Endothelial cell of umbilical vein (primary cell): ENCODE measurements at regions not wholly inside any gene's neighbourhood (a gene's known extent, or its start where the extent isn't known, plus 50 kb on each side); places are given as distances from the start of the nearest gene placed in this dataset.

Experiments
- BruUV-seq: library from RNA; stranded (reverse); fragments of 400-500 nt; replicated peaks from 2 replicates; lab custom pipeline; 2021; lab: Mats Ljungman, UMichigan
- CTCF ChIA-PET: fragments of 300-600, 350-600 bp; sonication (Branson Sonifier 250); formaldehyde crosslinking; loops from one replicate; lab custom pipeline; 2021; ENCODE audit warnings: antibody characterized with exemption, inconsistent platforms; lab: Charles Lee
- POLR2A ChIA-PET: fragments of 300-600, 350-600 bp; sonication (Branson Sonifier 250); formaldehyde crosslinking; loops from one replicate; lab custom pipeline; 2021; ENCODE audit warnings: antibody characterized with exemption, inconsistent platforms; lab: Charles Lee
- DNase-seq: peaks from one replicate; pipeline ENCODE4 v3.0.0-alpha.2; 2011; ENCODE audit warnings: low read depth, low spot score
- FAIRE-seq: peaks from 2 replicates; lab custom pipeline; 2011; peaks lifted over from hg19 to GRCh38; lab: Jason Lieb, UNC
- H2AFZ ChIP-seq: 2 replicates; pipeline ENCODE4 v1.6.0; 2012; ENCODE audit warnings: low read depth, low read length, control low read depth, inconsistent platforms
- H3K27ac ChIP-seq: 2 replicates; pipeline ENCODE4 v1.5.1; 2011; ENCODE audit warnings: low read depth, mild to moderate bottlenecking, control low read depth, low read length, moderate library complexity; ENCODE audit not compliant: insufficient read depth
- H3K27me3 ChIP-seq, 2 experiments: 2 replicates each; pipeline versions ENCODE4 v1.6.0 to v1.6.1; 2011; ENCODE audit warnings: low read length in 2 of 2, mixed read lengths in 1 of 2; ENCODE audit not compliant: control insufficient read depth in 2 of 2, insufficient read depth in 2 of 2
- H3K36me3 ChIP-seq, 2 experiments: 2 replicates in 1 of 2; 3 replicates in 1 of 2; pipeline ENCODE4 v1.5.1; 2011; ENCODE audit warnings: low read length in 2 of 2, mild to moderate bottlenecking in 1 of 2, moderate library complexity in 1 of 2; ENCODE audit not compliant: control insufficient read depth in 2 of 2, insufficient read depth in 2 of 2; ENCODE audit errors: extremely low read depth in 1 of 2
- H3K4me1 ChIP-seq: 3 replicates; pipeline ENCODE4 v1.5.1; 2011; ENCODE audit warnings: mild to moderate bottlenecking, low read length; ENCODE audit not compliant: control insufficient read depth, insufficient read depth; ENCODE audit errors: extremely low read depth
- H3K4me2 ChIP-seq: 2 replicates; pipeline ENCODE4 v1.6.1; 2011; ENCODE audit warnings: low read length, control low read depth, mixed read lengths; ENCODE audit not compliant: insufficient read depth
- H3K4me3 ChIP-seq, 3 experiments: fragments of 200-600 bp in 1 of 3; sonication (generic), shearing (Covaris generic) in 1 of 3; replicated peaks in 1 of 3; 2 replicates each; pipeline ENCODE4 v1.5.1; 2011 to 2016; ENCODE audit warnings: control low read depth in 3 of 3, low read length in 3 of 3, mild to moderate bottlenecking in 2 of 3, inconsistent platforms in 1 of 3, low read depth in 1 of 3, moderate library complexity in 1 of 3; ENCODE audit not compliant: insufficient read depth in 1 of 3
- H3K79me2 ChIP-seq: 2 replicates; pipeline ENCODE4 v1.6.0; 2012; ENCODE audit warnings: low read length, inconsistent platforms; ENCODE audit not compliant: control insufficient read depth, insufficient read depth
- H3K9ac ChIP-seq: replicated peaks from 2 replicates; pipeline ENCODE3; 2011; ENCODE audit warnings: low read length, control low read depth; ENCODE audit not compliant: insufficient read depth; ENCODE audit errors: extremely low read depth
- H3K9me1 ChIP-seq: replicated peaks from 3 replicates; pipeline ENCODE4 v1.6.0; 2011; ENCODE audit warnings: mild to moderate bottlenecking, low read length; ENCODE audit not compliant: control insufficient read depth, insufficient read depth; ENCODE audit errors: extremely low read depth
- H3K9me3 ChIP-seq: replicated peaks from 2 replicates; pipeline ENCODE4 v1.5.1; 2012; ENCODE audit warnings: low read length, inconsistent platforms; ENCODE audit not compliant: control insufficient read depth, insufficient read depth
- H4K20me1 ChIP-seq: replicated peaks from 2 replicates; pipeline ENCODE3; 2011; ENCODE audit warnings: mild to moderate bottlenecking, low read length; ENCODE audit not compliant: control insufficient read depth, insufficient read depth; ENCODE audit errors: extremely low read depth
- CTCF ChIP-seq, 2 donors: IDR thresholded peaks; 1 replicate in 1 of 2; 2 replicates in 1 of 2; pipeline ENCODE4 v1.5.1; 2011; ENCODE audit warnings: low read length in 2 of 2, mild to moderate bottlenecking in 2 of 2, moderate library complexity in 2 of 2, control low read depth in 1 of 2, inconsistent platforms in 1 of 2, low read depth in 1 of 2; ENCODE audit not compliant: insufficient read depth in 1 of 2; ENCODE audit errors: extremely low read depth in 1 of 2
- EZH2 ChIP-seq: IDR thresholded peaks from 2 replicates; pipeline ENCODE4 v1.6.1; 2012; ENCODE audit warnings: borderline replicate concordance, low read depth, mild to moderate bottlenecking, moderate library complexity, low read length, inconsistent platforms; ENCODE audit not compliant: severe bottlenecking
- FOS ChIP-seq: IDR thresholded peaks from 2 replicates; pipeline ENCODE4 v1.6.1; 2011; ENCODE audit warnings: mild to moderate bottlenecking, low read length, moderate library complexity, borderline replicate concordance; ENCODE audit not compliant: insufficient read depth
- GATA2 ChIP-seq: IDR thresholded peaks from 2 replicates; pipeline ENCODE4 v1.7.0; 2011; ENCODE audit warnings: low read depth, mild to moderate bottlenecking, moderate library complexity, mixed read lengths, low read length; ENCODE audit not compliant: insufficient read length, insufficient read depth
- JUN ChIP-seq: IDR thresholded peaks from 2 replicates; pipeline ENCODE4 v1.6.1; 2011; ENCODE audit warnings: borderline replicate concordance, low read depth; ENCODE audit not compliant: insufficient read length, insufficient read depth
- MAX ChIP-seq: IDR thresholded peaks from 2 replicates; pipeline ENCODE4 v1.6.1; 2011; ENCODE audit not compliant: insufficient read depth, insufficient read length
- MYC ChIP-seq: IDR thresholded peaks from one replicate; pipeline ENCODE4 v1.6.1; 2011; ENCODE audit warnings: mild to moderate bottlenecking, low read depth, low read length
- POLR2A ChIP-seq: IDR thresholded peaks from 2 replicates; pipeline ENCODE4 v1.6.1; 2012; ENCODE audit warnings: low read depth, mild to moderate bottlenecking, control low read depth, low read length
- POLR2AphosphoS5 ChIP-seq: IDR thresholded peaks from 2 replicates; pipeline ENCODE4 v1.6.1; 2012; ENCODE audit warnings: low read depth, mild to moderate bottlenecking, control low read depth, low read length, moderate library complexity; ENCODE audit not compliant: insufficient read depth
- dilution Hi-C: fragments of 300-500 bp; cut with MboI; formaldehyde crosslinking; loops from one replicate; pipeline ENCODE4 v1.15.0; 2019; ENCODE audit warnings: low sequenced_read_pairs; ENCODE audit not compliant: extremely low pct_ligation_motif_present
- intact Hi-C: fragments of 100-400 bp; cut with micrococcal nuclease; formaldehyde crosslinking; loops from one replicate; pipeline ENCODE4 v1.10.0; 2022

- FAIRE-seq, result no peak
- no peak overlapping the region for H3K4me2 ChIP-seq
Measured at GRCh38 chr5:3531320-3531986, 64.2 kb upstream of the IRX1 start.

More at GRCh38 chr5:3531320-3531986, 64.2 kb upstream of the IRX1 start:
- no peaks in the 10 kb centered on the region for H3K4me1 ChIP-seq
- H4K20me1 ChIP-seq, result no peaks in the 10 kb centered on the region
- H3K9ac ChIP-seq, result no peak overlapping the region
- no peaks in the 10 kb centered on the region for H3K79me2 ChIP-seq
- ChIA-PET CTCF (no interaction called here), POLR2A (no interaction called here)
- no TSS peak for BruUV-seq
- no peak overlapping the region for H3K4me3 ChIP-seq
- H3K36me3 ChIP-seq, result no peaks in the 10 kb centered on the region
- no peak for TF ChIP-seq EZH2
- TF ChIP-seq MAX, result no peak
- no peak for TF ChIP-seq FOS
- TF ChIP-seq POLR2AphosphoS5, result no peak
- no peak for TF ChIP-seq JUN
- no peak for TF ChIP-seq CTCF (IDR thresholded peaks at IDR 0.05; ENCODE audit: extremely low read depth in 1 of 2, insufficient read depth in 1 of 2, low read depth in 1 of 2, low read length in 2 of 2)
- no peak for TF ChIP-seq GATA2
- TF ChIP-seq POLR2A, result no peak
- no peak for TF ChIP-seq MYC
- no peaks in the 10 kb centered on the region for H3K27me3 ChIP-seq
- intact Hi-C loops (no loop called here), dilution Hi-C loops (no loop called here)
- no peak overlapping the region for H2AFZ ChIP-seq
- no peak overlapping the region for H3K27ac ChIP-seq
- no peaks in the 10 kb centered on the region for H3K9me1 ChIP-seq
- no peak for DNase-seq
- H3K9me3 ChIP-seq, result peaks cover 5% of the 10 kb centered on the region
